Parathyroid adenoma (tissue), 2 donors: ENCODE measurements at regions not wholly inside any gene's neighbourhood (a gene's known extent, or its start where the extent isn't known, plus 50 kb on each side); places are given as distances from the start of the nearest gene placed in this dataset.

Experiments
- H2AFZ ChIP-seq: fragments of 300-600 bp; sonication (generic); one replicate; pipeline ENCODE4 v1.7.0; 2017; ENCODE audit warnings: antibody characterized with exemption, mild to moderate bottlenecking
- H3K27ac ChIP-seq: fragments of 300-600 bp; sonication (generic); one replicate; pipeline ENCODE4 v1.7.0; 2017
- H3K27me3 ChIP-seq: fragments of 300-600 bp; sonication (generic); one replicate; pipeline ENCODE4 v1.7.0; 2017; ENCODE audit warnings: low read length; ENCODE audit not compliant: control insufficient read depth, insufficient read depth
- H3K36me3 ChIP-seq: fragments of 300-600 bp; sonication (generic); one replicate; pipeline ENCODE4 v1.7.0; 2017; ENCODE audit warnings: low read length; ENCODE audit not compliant: control insufficient read depth, insufficient read depth
- H3K4me1 ChIP-seq: fragments of 300-600 bp; sonication (generic); one replicate; pipeline ENCODE4 v1.7.0; 2017; ENCODE audit warnings: control low read depth
- H3K4me2 ChIP-seq: fragments of 300-600 bp; sonication (generic); one replicate; pipeline ENCODE4 v1.7.0; 2017; ENCODE audit warnings: low read length
- H3K4me3 ChIP-seq: fragments of 300-600 bp; sonication (generic); one replicate; pipeline ENCODE4 v1.7.0; 2017; ENCODE audit warnings: low read depth, low read length
- H3K79me2 ChIP-seq: fragments of 300-600 bp; sonication (generic); one replicate; pipeline ENCODE4 v1.7.0; 2017; ENCODE audit warnings: control low read depth
- H3K9ac ChIP-seq: fragments of 300-600 bp; sonication (generic); one replicate; pipeline ENCODE4 v1.7.0; 2017; ENCODE audit warnings: mild to moderate bottlenecking
- H3K9me3 ChIP-seq: fragments of 300-600 bp; sonication (generic); one replicate; pipeline ENCODE4 v1.7.0; 2017; ENCODE audit warnings: low read length; ENCODE audit not compliant: control insufficient read depth
- TF ChIP-seq, protein P1 (sequence below): fragments of 300-600 bp; sonication (generic); IDR thresholded peaks from one replicate; pipeline ENCODE4 v1.7.0; 2017; ENCODE audit warnings: antibody characterized with exemption, mild to moderate bottlenecking
- donor health status: primary hyperparathyroidism.

DNA sequence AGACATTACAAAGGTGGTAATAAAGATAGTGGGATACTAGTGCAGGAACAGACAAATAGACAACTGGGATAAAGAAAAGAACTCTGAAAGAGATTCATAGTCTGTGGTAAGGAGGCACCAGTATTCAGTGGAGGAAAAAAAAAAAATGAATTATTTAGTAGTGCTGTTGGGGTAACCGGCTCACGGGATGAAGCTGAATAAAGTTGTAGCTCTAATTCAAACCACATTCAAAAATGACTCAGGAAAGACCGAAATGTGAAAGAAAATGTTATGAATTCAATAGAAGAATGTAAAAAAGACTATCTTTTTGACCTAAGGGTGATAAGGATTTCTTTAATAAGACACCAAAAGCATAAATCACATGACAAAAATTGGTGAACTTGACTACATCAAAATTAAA, 83.1 kb upstream of the HABP2 start:
- Histone ChIP-seq H3K79me2 (no peaks in the 10 kb centered on the region), H3K27me3 (no peaks in the 10 kb centered on the region), H3K9ac (no peak overlapping the region), H3K4me1 (no peaks in the 10 kb centered on the region), H3K4me2 (no peak overlapping the region), H3K9me3 (no peaks in the 10 kb centered on the region), H3K4me3 (no peak overlapping the region), H2AFZ (no peak overlapping the region), H3K27ac (no peak overlapping the region), H3K36me3 (no peaks in the 10 kb centered on the region)
- TF ChIP-seq, protein P1, sequence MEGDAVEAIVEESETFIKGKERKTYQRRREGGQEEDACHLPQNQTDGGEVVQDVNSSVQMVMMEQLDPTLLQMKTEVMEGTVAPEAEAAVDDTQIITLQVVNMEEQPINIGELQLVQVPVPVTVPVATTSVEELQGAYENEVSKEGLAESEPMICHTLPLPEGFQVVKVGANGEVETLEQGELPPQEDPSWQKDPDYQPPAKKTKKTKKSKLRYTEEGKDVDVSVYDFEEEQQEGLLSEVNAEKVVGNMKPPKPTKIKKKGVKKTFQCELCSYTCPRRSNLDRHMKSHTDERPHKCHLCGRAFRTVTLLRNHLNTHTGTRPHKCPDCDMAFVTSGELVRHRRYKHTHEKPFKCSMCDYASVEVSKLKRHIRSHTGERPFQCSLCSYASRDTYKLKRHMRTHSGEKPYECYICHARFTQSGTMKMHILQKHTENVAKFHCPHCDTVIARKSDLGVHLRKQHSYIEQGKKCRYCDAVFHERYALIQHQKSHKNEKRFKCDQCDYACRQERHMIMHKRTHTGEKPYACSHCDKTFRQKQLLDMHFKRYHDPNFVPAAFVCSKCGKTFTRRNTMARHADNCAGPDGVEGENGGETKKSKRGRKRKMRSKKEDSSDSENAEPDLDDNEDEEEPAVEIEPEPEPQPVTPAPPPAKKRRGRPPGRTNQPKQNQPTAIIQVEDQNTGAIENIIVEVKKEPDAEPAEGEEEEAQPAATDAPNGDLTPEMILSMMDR: no peak

GRCh38 chr10:113470372-113471240, 82.2 kb upstream of the HABP2 start:
- Histone ChIP-seq H3K27me3 (no peaks in the 10 kb centered on the region), H3K36me3 (no peaks in the 10 kb centered on the region), H3K4me3 (no peak overlapping the region), H3K9ac (no peak overlapping the region), H3K4me2 (no peak overlapping the region), H3K27ac (no peak overlapping the region), H3K9me3 (no peaks in the 10 kb centered on the region), H3K79me2 (no peaks in the 10 kb centered on the region), H3K4me1 (no peaks in the 10 kb centered on the region), H2AFZ (no peak overlapping the region)
- TF ChIP-seq, protein P1: no peak

- no peak overlapping the region for H3K9ac ChIP-seq
- no peaks in the 10 kb centered on the region for H3K36me3 ChIP-seq
- no peak overlapping the region for H2AFZ ChIP-seq
- H3K9me3 ChIP-seq: no peaks in the 10 kb centered on the region
- TF ChIP-seq, protein P1: no peak
- H3K4me3 ChIP-seq: no peak overlapping the region
- H3K27ac ChIP-seq: no peak overlapping the region
- H3K4me1 ChIP-seq: no peaks in the 10 kb centered on the region
- H3K79me2 ChIP-seq: no peaks in the 10 kb centered on the region
- no peaks in the 10 kb centered on the region for H3K27me3 ChIP-seq
- H3K4me2 ChIP-seq: no peak overlapping the region
Measured at GRCh38 chr10:113471241-113471996, 81.4 kb upstream of the HABP2 start.

DNA sequence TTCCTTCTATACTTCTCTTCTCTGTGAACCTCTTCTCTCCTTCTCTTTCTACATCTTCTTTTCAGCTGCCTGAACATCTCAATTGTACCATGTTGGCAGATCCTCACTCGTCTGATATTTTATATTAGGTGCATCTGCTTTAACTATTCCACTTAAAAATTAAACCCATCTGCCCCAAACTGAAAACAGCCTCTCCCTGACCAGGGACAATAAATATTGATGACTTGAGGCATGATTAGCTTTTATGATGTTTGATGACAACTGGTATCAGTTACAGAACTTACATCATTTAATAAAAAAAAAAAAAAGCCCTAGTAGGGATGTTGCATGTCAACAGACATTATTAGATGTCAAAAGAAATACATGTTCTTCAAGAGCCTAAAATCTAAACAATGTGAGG, 79.8 kb upstream of the HABP2 start:
- no peak overlapping the region for H3K4me3 ChIP-seq
- H3K4me1 ChIP-seq: no peaks in the 10 kb centered on the region
- H2AFZ ChIP-seq: no peak overlapping the region
- no peaks in the 10 kb centered on the region for H3K9me3 ChIP-seq
- H3K4me2 ChIP-seq: no peak overlapping the region
- no peaks in the 10 kb centered on the region for H3K36me3 ChIP-seq
- H3K9ac ChIP-seq: no peak overlapping the region
- H3K27me3 ChIP-seq: no peaks in the 10 kb centered on the region
- H3K27ac ChIP-seq: no peak overlapping the region
- H3K79me2 ChIP-seq: no peaks in the 10 kb centered on the region
- TF ChIP-seq, protein P1: no peak
